CD8-positive, alpha-beta memory T cell (primary cell): ENCODE measurements at regions not wholly inside any gene's neighbourhood (a gene's known extent, or its start where the extent isn't known, plus 50 kb on each side); places are given as distances from the start of the nearest gene placed in this dataset.
"Not testable (repeated sequence)": the region's sequence is repeated elsewhere in the genome, so short reads cannot be mapped to it uniquely, and the experiment has no call there.

ENCODE experiments used
- CTCF ChIA-PET: fragments of 350-600 bp; sonication (Branson Sonifier 250); formaldehyde crosslinking; loops from one replicate; lab custom pipeline; 2021; ENCODE audit warnings: antibody characterized with exemption; lab: Charles Lee
- POLR2A ChIA-PET: fragments of 350-600 bp; sonication (Branson Sonifier 250); formaldehyde crosslinking; loops from one replicate; lab custom pipeline; 2021; ENCODE audit warnings: antibody characterized with exemption; lab: Charles Lee
- DNase-seq, 5 donors: peaks; one replicate each; pipeline versions ENCODE4 v3.0.0 to v3.0.0-alpha.2; 2020 to 2022; ENCODE audit warnings: mixed read lengths in 1 of 5
- H3K27ac ChIP-seq: one replicate; pipeline ENCODE4 v1.7.0; 2013; ENCODE audit warnings: low read depth, mild to moderate bottlenecking, low read length, moderate library complexity
- H3K27me3 ChIP-seq: 2 replicates; pipeline ENCODE4 v1.7.0; 2013; ENCODE audit warnings: low read length, mild to moderate bottlenecking; ENCODE audit not compliant: insufficient read depth, poor library complexity, severe bottlenecking
- H3K36me3 ChIP-seq: 2 replicates; pipeline ENCODE4 v1.7.0; 2013; ENCODE audit warnings: mild to moderate bottlenecking, low read length, moderate library complexity; ENCODE audit not compliant: insufficient read depth
- H3K4me1 ChIP-seq: 2 replicates; pipeline ENCODE4 v1.7.0; 2013; ENCODE audit warnings: mild to moderate bottlenecking, low read length, moderate library complexity; ENCODE audit not compliant: insufficient read depth
- H3K4me3 ChIP-seq: 2 replicates; pipeline ENCODE4 v1.7.0; 2013; ENCODE audit warnings: mild to moderate bottlenecking, low read length
- H3K9me3 ChIP-seq: 2 replicates; pipeline ENCODE4 v1.7.0; 2013; ENCODE audit warnings: mild to moderate bottlenecking, low read length
- H3K27ac Mint-ChIP-seq, 8 donors: one replicate each; pipeline ENCODE4 v1.8.0; 2020 to 2021; ENCODE audit warnings: mixed read lengths in 8 of 8, mild to moderate bottlenecking in 6 of 8, inconsistent platforms in 3 of 8, moderate library complexity in 3 of 8
- H3K27me3 Mint-ChIP-seq, 2 donors: one replicate each; pipeline ENCODE4 v1.8.0; 2020 to 2021; ENCODE audit warnings: mixed read lengths in 2 of 2, mild to moderate bottlenecking in 1 of 2, moderate library complexity in 1 of 2
- H3K36me3 Mint-ChIP-seq, 3 donors: one replicate each; pipeline ENCODE4 v1.8.0; 2020 to 2021; ENCODE audit warnings: mixed read lengths in 3 of 3, inconsistent platforms in 1 of 3, mild to moderate bottlenecking in 1 of 3
- H3K4me1 Mint-ChIP-seq, 3 donors: one replicate each; pipeline ENCODE4 v1.8.0; 2020 to 2021; ENCODE audit warnings: mixed read lengths in 3 of 3, inconsistent platforms in 1 of 3, mild to moderate bottlenecking in 1 of 3
- H3K4me3 Mint-ChIP-seq, 7 donors: one replicate each; pipeline ENCODE4 v1.8.0; 2020 to 2021; ENCODE audit warnings: mixed read lengths in 7 of 7, mild to moderate bottlenecking in 6 of 7, moderate library complexity in 4 of 7, inconsistent platforms in 2 of 7
- H3K9me3 Mint-ChIP-seq, 5 donors: one replicate each; pipeline ENCODE4 v1.8.0; 2020 to 2022; ENCODE audit warnings: mixed read lengths in 5 of 5, mild to moderate bottlenecking in 3 of 5, moderate library complexity in 2 of 5, inconsistent platforms in 1 of 5

DNA sequence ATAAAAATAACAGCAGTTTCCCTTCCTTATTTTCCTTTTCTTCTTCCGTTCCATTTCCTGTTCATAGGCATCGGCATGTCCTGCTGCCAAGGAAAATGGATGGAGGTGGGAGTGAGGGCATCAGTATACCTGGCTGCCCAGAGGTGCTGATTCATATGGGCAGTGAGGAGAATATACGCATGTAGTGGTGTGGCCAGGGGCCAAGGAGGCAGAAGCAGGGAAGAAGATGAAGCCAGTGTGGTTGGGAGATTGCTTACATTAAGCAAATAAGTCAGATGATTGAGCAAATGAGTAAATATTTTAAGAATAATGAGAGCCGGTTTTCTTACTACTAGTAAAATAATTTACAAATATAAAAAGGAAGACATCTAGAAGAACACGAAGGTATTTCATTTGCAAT, 344.9 kb upstream of the PAPPA start:
- no peak for DNase-seq
- CTCF ChIA-PET = no interaction called here
- no peak overlapping the region for H3K4me3 ChIP-seq

DNA sequence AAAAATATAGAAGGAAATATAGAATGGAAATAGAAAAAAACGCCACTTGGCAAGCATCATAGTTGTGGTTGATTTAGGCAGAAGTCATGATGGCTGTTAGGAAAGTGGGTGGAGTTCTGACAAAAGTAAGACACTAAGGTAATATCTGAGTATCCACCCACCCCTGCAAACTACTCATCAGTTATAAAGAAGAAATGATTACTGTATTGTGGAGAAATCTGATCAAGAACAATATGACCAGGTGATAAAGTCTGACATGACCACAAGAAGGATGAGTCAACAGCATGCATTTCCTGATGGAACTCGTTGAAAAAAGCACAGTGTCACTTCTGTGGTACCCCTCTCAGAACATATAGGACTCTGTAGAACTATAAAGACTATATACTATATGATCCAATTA, 343.4 kb upstream of the PAPPA start:
- Mint-ChIP-seq H3K36me3 (no peaks in the 10 kb centered on the region), H3K9me3 (peaks cover 0 to 8% (median 5%) of the 10 kb centered on the region in 5 donors), H3K27ac (no peak overlapping the region), H3K4me3 (no peak overlapping the region), H3K27me3 (peaks cover 0 to 3% of the 10 kb centered on the region in 2 donors), H3K4me1 (no peaks in the 10 kb centered on the region)
- H3K36me3 ChIP-seq = no peaks in the 10 kb centered on the region
- H3K27me3 ChIP-seq = no peaks in the 10 kb centered on the region
- ChIA-PET CTCF (no interaction called here), POLR2A (no interaction called here)
- no peaks in the 10 kb centered on the region for H3K4me1 ChIP-seq
- no peak overlapping the region for H3K27ac ChIP-seq
- no peaks in the 10 kb centered on the region for H3K9me3 ChIP-seq
- no peak overlapping the region for H3K4me3 ChIP-seq
- DNase-seq = no peak

More for the DNA sequence above, 344.9 kb upstream of the PAPPA start:
- Mint-ChIP-seq H3K9me3 (peaks cover 0 to 6% (median 3%) of the 10 kb centered on the region in 5 donors), H3K27me3 (peaks cover 0 to 3% of the 10 kb centered on the region in 2 donors), H3K4me3 (no peak overlapping the region), H3K4me1 (no peaks in the 10 kb centered on the region), H3K27ac (no peak overlapping the region), H3K36me3 (no peaks in the 10 kb centered on the region)
- POLR2A ChIA-PET = no interaction called here
- no peaks in the 10 kb centered on the region for H3K9me3 ChIP-seq
- H3K27ac ChIP-seq = no peak overlapping the region
- H3K4me1 ChIP-seq = no peaks in the 10 kb centered on the region
- no peaks in the 10 kb centered on the region for H3K27me3 ChIP-seq
- no peaks in the 10 kb centered on the region for H3K36me3 ChIP-seq

DNA sequence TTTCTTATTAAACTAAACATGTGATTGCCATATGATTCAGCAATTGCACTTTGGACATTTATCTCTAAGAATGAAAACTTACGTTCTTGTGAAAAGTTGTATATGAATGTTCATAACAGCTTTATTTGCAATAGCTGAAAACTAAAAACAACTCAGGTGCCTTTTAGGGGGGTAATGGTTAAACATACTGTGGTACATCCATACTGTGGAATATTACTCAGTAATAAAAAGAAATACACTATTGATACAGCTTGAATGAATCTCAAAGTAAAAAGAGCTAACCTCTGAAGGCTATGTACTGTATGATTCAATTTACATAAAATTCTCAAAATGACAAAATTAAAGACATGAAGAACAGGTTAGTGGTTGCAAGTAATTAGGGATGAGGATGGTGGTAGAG, 339.5 kb upstream of the PAPPA start:
- no peak overlapping the region for H3K27ac ChIP-seq
- H3K27me3 Mint-ChIP-seq = peaks cover 0 to 3% of the 10 kb centered on the region in 2 donors
- H3K27me3 ChIP-seq = no peaks in the 10 kb centered on the region
- H3K4me3 ChIP-seq = no peak overlapping the region
- H3K4me1 Mint-ChIP-seq = no peaks in the 10 kb centered on the region
- H3K9me3 ChIP-seq = no peaks in the 10 kb centered on the region
- ChIA-PET CTCF (interaction anchor here (1.7 kb wide), 1 partner anchor 10 kb away, joined by 4 read pairs; no protein-coding TSS in a partner anchor), POLR2A (no interaction called here)
- no peak for DNase-seq
- H3K4me3 Mint-ChIP-seq = no peak overlapping the region
- no peaks in the 10 kb centered on the region for H3K36me3 ChIP-seq
- H3K36me3 Mint-ChIP-seq = no peaks in the 10 kb centered on the region
- peaks cover 0 to 13% (median 2%) of the 10 kb centered on the region in 5 donors for H3K9me3 Mint-ChIP-seq
- H3K27ac Mint-ChIP-seq = no peak overlapping the region
- H3K4me1 ChIP-seq = no peaks in the 10 kb centered on the region

DNA sequence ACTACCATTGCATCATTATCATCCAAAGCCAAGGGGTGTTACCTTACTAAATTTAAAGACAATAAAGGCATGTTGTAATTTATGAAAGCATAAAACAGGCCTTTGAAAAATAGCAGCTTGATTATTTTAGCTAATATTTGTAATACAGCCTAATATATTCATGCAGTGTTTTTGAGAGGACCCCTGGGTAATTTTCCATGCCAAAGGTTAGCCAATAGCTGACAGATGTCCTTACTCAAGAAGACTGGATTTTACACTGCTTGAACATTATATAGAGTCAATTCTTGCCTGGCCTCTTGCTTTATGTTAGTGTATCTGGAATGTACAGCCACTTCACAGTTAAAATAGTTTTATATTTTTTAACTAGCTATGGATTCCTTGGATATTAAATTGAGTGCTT, 337.8 kb upstream of the PAPPA start:
- DNase-seq = no peak
- CTCF ChIA-PET = no interaction called here
- H3K27ac Mint-ChIP-seq = no peak overlapping the region

DNA sequence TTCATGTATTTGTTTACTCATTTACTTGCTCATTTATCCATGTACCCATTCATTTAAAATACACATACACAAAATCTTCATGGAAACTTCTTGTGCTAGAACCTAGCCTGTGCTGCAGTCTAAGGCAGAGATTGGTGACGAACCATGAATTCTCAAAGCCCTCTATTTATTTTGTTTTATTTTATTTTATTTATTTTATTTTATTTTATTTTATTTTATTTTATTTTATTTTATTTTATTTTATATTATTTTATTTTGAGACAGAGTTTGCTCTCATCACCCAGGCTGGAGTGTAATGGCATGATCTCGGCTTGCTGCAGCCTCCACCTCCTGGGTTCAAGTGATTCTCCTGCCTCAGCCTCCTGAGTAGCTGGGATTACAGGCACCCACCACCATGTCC, 334.9 kb upstream of the PAPPA start:
- H3K27me3 ChIP-seq, H3K27me3 Mint-ChIP-seq, H3K9me3 ChIP-seq, H3K36me3 Mint-ChIP-seq, CTCF ChIA-PET, POLR2A ChIA-PET, H3K36me3 ChIP-seq, H3K4me1 Mint-ChIP-seq, DNase-seq, H3K27ac ChIP-seq, H3K4me3 Mint-ChIP-seq, H3K4me3 ChIP-seq, H3K4me1 ChIP-seq, H3K27ac Mint-ChIP-seq: not testable (repeated sequence)
- H3K9me3 Mint-ChIP-seq = peaks cover 2 to 18% (median 6%) of the 10 kb centered on the region in 5 donors

More for the DNA sequence above, 337.8 kb upstream of the PAPPA start:
- Mint-ChIP-seq H3K4me1 (no peaks in the 10 kb centered on the region), H3K4me3 (no peak overlapping the region), H3K27me3 (peaks cover 0 to 3% of the 10 kb centered on the region in 2 donors), H3K9me3 (peaks cover 0 to 15% (median 2%) of the 10 kb centered on the region in 5 donors), H3K36me3 (no peaks in the 10 kb centered on the region)
- no peak overlapping the region for H3K27ac ChIP-seq
- no peaks in the 10 kb centered on the region for H3K9me3 ChIP-seq
- no peaks in the 10 kb centered on the region for H3K4me1 ChIP-seq
- POLR2A ChIA-PET = no interaction called here
- no peaks in the 10 kb centered on the region for H3K27me3 ChIP-seq
- H3K4me3 ChIP-seq = no peak overlapping the region
- H3K36me3 ChIP-seq = no peaks in the 10 kb centered on the region

DNA sequence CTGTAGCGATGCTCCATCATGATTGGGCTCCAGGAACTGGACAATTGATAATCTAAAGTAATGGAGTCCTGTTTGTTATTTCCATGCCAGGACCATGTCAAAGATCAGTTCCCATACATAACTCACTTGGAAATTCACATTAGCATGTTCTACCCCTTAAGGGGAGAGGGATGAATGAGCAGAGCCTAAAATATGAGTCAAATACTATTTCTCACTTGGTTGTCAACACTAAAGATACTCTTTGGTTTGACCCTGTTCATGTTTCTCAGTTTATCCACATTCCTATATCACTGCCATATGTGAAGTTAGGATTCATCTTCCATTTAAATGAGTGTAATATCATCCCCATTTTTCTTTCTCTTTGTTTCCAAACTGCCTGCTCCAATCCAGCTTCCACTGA, 321.6 kb upstream of the PAPPA start:
- DNase-seq = no peak
- CTCF ChIA-PET = no interaction called here
- Histone ChIP-seq H3K27ac (no peak overlapping the region), H3K4me3 (no peak overlapping the region), H3K27me3 (no peaks in the 10 kb centered on the region), H3K9me3 (no peaks in the 10 kb centered on the region), H3K4me1 (no peaks in the 10 kb centered on the region), H3K36me3 (no peaks in the 10 kb centered on the region)
- Mint-ChIP-seq H3K36me3 (no peaks in the 10 kb centered on the region), H3K4me3 (no peak overlapping the region), H3K27me3 (no peaks in the 10 kb centered on the region), H3K4me1 (no peaks in the 10 kb centered on the region), H3K9me3 (peaks cover 1 to 6% (median 2%) of the 10 kb centered on the region in 5 donors), H3K27ac (no peak overlapping the region)
- POLR2A ChIA-PET = no interaction called here

DNA sequence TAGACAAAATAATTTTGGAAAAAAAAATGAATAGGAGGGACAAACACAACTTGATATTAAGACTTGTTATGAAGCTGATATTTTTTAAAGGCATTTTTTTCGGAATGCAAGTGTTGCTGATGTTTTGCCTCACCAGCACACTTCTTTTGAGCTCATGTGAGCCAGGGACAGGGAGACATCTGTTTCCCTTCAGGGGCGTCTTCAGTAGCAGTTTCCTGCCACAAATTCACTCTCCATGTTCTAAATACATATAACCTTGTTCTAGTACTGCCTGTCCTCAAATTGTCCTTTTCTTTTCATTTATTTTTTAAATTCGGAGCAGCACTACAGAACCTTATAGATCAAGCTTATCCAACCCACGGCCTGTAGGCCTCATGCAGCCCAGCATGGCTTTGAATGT, 316.0 kb upstream of the PAPPA start:
- CTCF ChIA-PET = no interaction called here
- POLR2A ChIA-PET = no interaction called here
- no peaks in the 10 kb centered on the region for H3K27me3 ChIP-seq

DNA sequence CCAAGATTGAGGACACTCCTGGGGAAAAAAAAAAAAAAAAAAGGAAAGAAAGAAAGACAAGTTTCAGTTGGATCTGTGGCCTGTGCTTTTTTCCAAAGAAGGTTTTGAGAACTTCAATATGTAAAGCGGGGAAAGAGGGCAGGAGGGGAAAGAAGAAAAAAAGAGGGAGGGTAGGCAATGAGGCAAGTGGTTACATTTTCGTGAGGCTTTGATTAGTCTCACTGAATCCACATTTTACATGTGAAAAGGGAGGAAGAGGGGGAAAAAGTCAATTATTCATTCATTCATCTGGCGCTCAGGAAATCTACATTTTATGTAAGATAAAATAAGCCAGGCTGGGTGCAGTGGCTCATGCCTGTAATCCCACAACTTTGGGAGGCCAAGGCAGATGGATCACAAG, 315.2 kb upstream of the PAPPA start:
- no peaks in the 10 kb centered on the region for H3K36me3 ChIP-seq
- ChIA-PET CTCF (no interaction called here), POLR2A (no interaction called here)
- H3K4me1 ChIP-seq = no peaks in the 10 kb centered on the region
- Mint-ChIP-seq H3K27me3 (no peaks in the 10 kb centered on the region), H3K4me1 (no peaks in the 10 kb centered on the region), H3K36me3 (no peaks in the 10 kb centered on the region), H3K9me3 (peaks cover 1 to 12% (median 3%) of the 10 kb centered on the region in 5 donors), H3K4me3 (no peak overlapping the region), H3K27ac (no peak overlapping the region)
- no peak overlapping the region for H3K4me3 ChIP-seq
- H3K27me3 ChIP-seq = no peaks in the 10 kb centered on the region
- no peak for DNase-seq
- H3K27ac ChIP-seq = no peak overlapping the region
- no peaks in the 10 kb centered on the region for H3K9me3 ChIP-seq

More for the DNA sequence above, 316.0 kb upstream of the PAPPA start:
- Histone ChIP-seq H3K4me1 (no peaks in the 10 kb centered on the region), H3K4me3 (no peak overlapping the region), H3K27ac (no peak overlapping the region), H3K9me3 (no peaks in the 10 kb centered on the region), H3K36me3 (no peaks in the 10 kb centered on the region)
- H3K4me3 Mint-ChIP-seq = no peak overlapping the region
- no peaks in the 10 kb centered on the region for H3K36me3 Mint-ChIP-seq
- no peak overlapping the region for H3K27ac Mint-ChIP-seq
- DNase-seq = no peak
- H3K9me3 Mint-ChIP-seq = peaks cover 0 to 12% (median 4%) of the 10 kb centered on the region in 5 donors
- no peaks in the 10 kb centered on the region for H3K4me1 Mint-ChIP-seq
- H3K27me3 Mint-ChIP-seq = no peaks in the 10 kb centered on the region

DNA sequence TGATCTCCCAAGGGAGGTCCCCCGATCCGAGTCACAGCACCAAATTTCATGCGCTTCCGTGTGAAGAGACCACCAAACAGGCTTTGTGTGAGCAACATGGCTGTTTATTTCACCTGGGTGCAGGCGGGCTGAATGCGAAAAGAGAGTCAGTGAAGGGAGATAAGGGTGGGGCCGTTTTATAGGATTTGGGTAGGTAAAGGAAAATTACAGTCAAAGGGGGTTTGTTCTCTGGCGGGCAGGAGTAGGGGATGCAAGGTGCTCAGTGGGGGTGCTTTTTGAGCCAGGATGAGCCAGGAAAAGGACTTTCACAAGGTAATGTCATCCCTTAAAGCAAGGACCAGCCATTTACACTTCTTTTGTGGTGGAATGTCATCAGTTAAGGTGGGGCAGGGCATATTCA, 309.2 kb upstream of the PAPPA start:
- H3K4me3 Mint-ChIP-seq, H3K9me3 ChIP-seq, H3K36me3 Mint-ChIP-seq, POLR2A ChIA-PET, CTCF ChIA-PET, H3K27me3 ChIP-seq, DNase-seq, H3K4me3 ChIP-seq, H3K9me3 Mint-ChIP-seq, H3K4me1 ChIP-seq, H3K27ac ChIP-seq, H3K27me3 Mint-ChIP-seq, H3K27ac Mint-ChIP-seq, H3K36me3 ChIP-seq, H3K4me1 Mint-ChIP-seq: not testable (repeated sequence)
